H1 (cell line): ENCODE measurements at regions not wholly inside any gene's neighbourhood (a gene's known extent, or its start where the extent isn't known, plus 50 kb on each side); places are given as distances from the start of the nearest gene placed in this dataset.

ENCODE experiments used
- BCL11A ChIP-seq, 2 experiments: IDR thresholded peaks; one replicate each; pipeline ENCODE4 v1.6.1; 2011; ENCODE audit warnings: low read depth in 2 of 2, low read length in 2 of 2, mild to moderate bottlenecking in 2 of 2
- CEBPB ChIP-seq: IDR thresholded peaks from 2 replicates; pipeline ENCODE4 v1.6.1; 2012; ENCODE audit warnings: low read depth, low read length
- CHD1 ChIP-seq: IDR thresholded peaks from 2 replicates; pipeline ENCODE4 v1.6.1; 2012; ENCODE audit warnings: low read depth, low read length, improper control_type of control experiment
- CHD2 ChIP-seq: IDR thresholded peaks from 2 replicates; pipeline ENCODE4 v1.6.1; 2012; ENCODE audit warnings: low read length, improper control_type of control experiment
- GABPA ChIP-seq: IDR thresholded peaks from 2 replicates; pipeline ENCODE4 v1.6.1; 2011; ENCODE audit warnings: mild to moderate bottlenecking, low read length, moderate library complexity, borderline replicate concordance; ENCODE audit not compliant: insufficient read depth
- RXRA ChIP-seq: IDR thresholded peaks from 2 replicates; pipeline ENCODE4 v1.6.1; 2011; ENCODE audit warnings: low read depth, mild to moderate bottlenecking, low read length, moderate library complexity; ENCODE audit not compliant: insufficient read depth
- TCF12 ChIP-seq: IDR thresholded peaks from 2 replicates; pipeline ENCODE4 v1.6.1; 2011; ENCODE audit warnings: low read depth, mild to moderate bottlenecking, low read length
- ZNF274 ChIP-seq: IDR thresholded peaks from 2 replicates; pipeline ENCODE4 v1.7.0; 2012; ENCODE audit warnings: low read length, borderline replicate concordance; ENCODE audit errors: extremely low read depth

DNA sequence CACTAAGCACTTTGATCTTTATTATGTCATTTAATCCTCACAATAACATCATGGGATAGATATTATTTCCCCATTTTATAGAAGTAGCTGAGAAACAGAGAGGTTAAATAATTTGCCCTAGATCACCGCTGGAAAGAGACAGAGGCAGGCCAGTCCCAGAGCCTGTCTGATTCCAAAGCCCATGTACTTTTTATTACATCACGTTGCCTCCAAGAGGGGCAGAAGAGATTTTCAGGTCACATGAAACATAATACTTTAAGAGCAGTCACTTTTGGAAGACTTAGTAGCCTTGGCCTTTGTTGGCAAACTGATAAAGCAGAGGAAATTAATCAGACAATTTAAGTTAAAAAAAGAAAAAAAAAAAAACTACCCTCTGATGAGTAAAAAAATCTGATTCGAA, 200.2 kb upstream of the ARHGAP20 start (continued):
- TF ChIP-seq CHD1 (no peak), CEBPB (no peak), GABPA (no peak), RXRA (no peak), TCF12 (no peak), BCL11A (IDR thresholded peaks at IDR 0.05; ENCODE audit: low read depth in 2 of 2, low read length in 2 of 2) (no peak), CHD2 (no peak), ZNF274 (no peak)
